Esophagus muscularis mucosa (tissue), 3 donors: ENCODE measurements at regions not wholly inside any gene's neighbourhood (a gene's known extent, or its start where the extent isn't known, plus 50 kb on each side); places are given as distances from the start of the nearest gene placed in this dataset.

Experiments used
- EP300 ChIP-seq: sonication (generic); formaldehyde crosslinking; IDR thresholded peaks from one replicate; pipeline ENCODE4 v1.6.1; 2017; ENCODE audit warnings: antibody characterized with exemption
- TF ChIP-seq, protein P1 (sequence below), 3 experiments: fragments of 200-600 bp in 2 of 3; fragments of 450-650 bp in 1 of 3; sonication (generic) in 2 of 3; IDR thresholded peaks; one replicate each; pipeline ENCODE4 v1.5.1; 2017 to 2019; ENCODE audit warnings: antibody characterized with exemption in 3 of 3, mild to moderate bottlenecking in 2 of 3, moderate library complexity in 1 of 3

DNA sequence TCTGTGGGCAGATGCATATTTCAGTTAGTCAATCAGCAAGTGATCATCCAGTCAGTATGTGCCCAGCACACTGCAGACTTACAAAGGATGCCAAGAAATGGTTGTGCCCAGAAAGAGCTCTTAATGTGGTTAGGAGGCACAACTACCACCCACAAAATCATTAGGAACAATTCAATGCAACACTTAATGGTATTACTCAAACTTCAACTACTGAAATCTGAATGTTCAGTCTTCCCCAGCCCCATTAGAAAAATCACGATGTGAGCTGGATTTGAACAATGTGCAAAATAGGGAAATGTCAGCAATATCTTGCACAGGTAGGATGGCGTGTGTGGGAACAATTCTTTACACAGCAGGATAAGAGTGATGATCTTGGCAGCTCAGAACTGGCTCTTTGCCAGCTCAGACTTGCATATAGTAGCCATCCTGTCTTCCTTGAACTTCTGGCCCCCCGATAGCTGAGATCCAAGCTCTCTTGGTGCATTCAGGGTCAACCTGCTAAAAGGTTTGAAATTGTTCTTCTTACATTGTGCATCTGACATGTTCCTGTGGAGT is 556.7 kb upstream of the HTR1E start:
- TF ChIP-seq, protein P1, sequence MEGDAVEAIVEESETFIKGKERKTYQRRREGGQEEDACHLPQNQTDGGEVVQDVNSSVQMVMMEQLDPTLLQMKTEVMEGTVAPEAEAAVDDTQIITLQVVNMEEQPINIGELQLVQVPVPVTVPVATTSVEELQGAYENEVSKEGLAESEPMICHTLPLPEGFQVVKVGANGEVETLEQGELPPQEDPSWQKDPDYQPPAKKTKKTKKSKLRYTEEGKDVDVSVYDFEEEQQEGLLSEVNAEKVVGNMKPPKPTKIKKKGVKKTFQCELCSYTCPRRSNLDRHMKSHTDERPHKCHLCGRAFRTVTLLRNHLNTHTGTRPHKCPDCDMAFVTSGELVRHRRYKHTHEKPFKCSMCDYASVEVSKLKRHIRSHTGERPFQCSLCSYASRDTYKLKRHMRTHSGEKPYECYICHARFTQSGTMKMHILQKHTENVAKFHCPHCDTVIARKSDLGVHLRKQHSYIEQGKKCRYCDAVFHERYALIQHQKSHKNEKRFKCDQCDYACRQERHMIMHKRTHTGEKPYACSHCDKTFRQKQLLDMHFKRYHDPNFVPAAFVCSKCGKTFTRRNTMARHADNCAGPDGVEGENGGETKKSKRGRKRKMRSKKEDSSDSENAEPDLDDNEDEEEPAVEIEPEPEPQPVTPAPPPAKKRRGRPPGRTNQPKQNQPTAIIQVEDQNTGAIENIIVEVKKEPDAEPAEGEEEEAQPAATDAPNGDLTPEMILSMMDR (IDR thresholded peaks at IDR 0.05): no peak
- no peak for TF ChIP-seq EP300
